Neural progenitor cell (in vitro differentiated cells): ENCODE measurements at regions not wholly inside any gene's neighbourhood (a gene's known extent, or its start where the extent isn't known, plus 50 kb on each side); places are given as distances from the start of the nearest gene placed in this dataset.

ENCODE experiments used
- CTCF ChIP-seq: fragments of 200-600 bp; sonication (generic); IDR thresholded peaks from 2 replicates; pipeline ENCODE4 v1.5.1; 2017; ENCODE audit warnings: antibody characterized with exemption, mild to moderate bottlenecking
- EZH2 ChIP-seq: fragments of 200-600 bp; sonication (generic); IDR thresholded peaks from 2 replicates; pipeline ENCODE4 v1.6.1; 2017; ENCODE audit warnings: antibody characterized with exemption, mild to moderate bottlenecking, moderate library complexity
- EZH2phosphoT487 ChIP-seq: fragments of 200-600 bp; sonication (generic); IDR thresholded peaks from 2 replicates; pipeline ENCODE4 v1.6.1; 2017; ENCODE audit warnings: antibody characterized with exemption

- TF ChIP-seq EZH2phosphoT487 (no peak), CTCF (no peak), EZH2 (no peak)
Measured at GRCh38 chr18:24659827-24660720, 199.6 kb downstream of the HRH4 start.
